AG04450 (cell line): ENCODE measurements at regions not wholly inside any gene's neighbourhood (a gene's known extent, or its start where the extent isn't known, plus 50 kb on each side); places are given as distances from the start of the nearest gene placed in this dataset.

Experiments used
- CTCF ChIA-PET: fragments of 300-600, 350-600 bp; formaldehyde crosslinking; extraction: SDS; loops from one replicate; lab custom pipeline; 2022; ENCODE audit warnings: antibody characterized with exemption, inconsistent platforms; lab: Charles Lee
- POLR2A ChIA-PET: fragments of 350-600 bp; formaldehyde crosslinking; extraction: SDS; loops from one replicate; lab custom pipeline; 2021; ENCODE audit warnings: antibody characterized with exemption, inconsistent platforms; lab: Yijun Ruan, JAX
- DNase-seq: peaks from one replicate; pipeline ENCODE4 v3.0.0-alpha.2; 2011; ENCODE audit warnings: low read depth, low spot score
- H3K27ac ChIP-seq: one replicate; pipeline ENCODE4 v1.5.1; 2012; ENCODE audit warnings: low read depth, low read length, control low read depth
- H3K27me3 ChIP-seq: one replicate; pipeline ENCODE4 v1.6.0; 2012; ENCODE audit warnings: low read length; ENCODE audit not compliant: control insufficient read depth, insufficient read depth
- H3K4me3 ChIP-seq: 2 replicates; pipeline ENCODE4 v1.5.1; 2011; ENCODE audit warnings: mild to moderate bottlenecking, low read depth, low read length, control low read depth
- H3K9me3 ChIP-seq: 2 replicates; pipeline ENCODE4 v1.5.1; 2012; ENCODE audit warnings: low read length; ENCODE audit not compliant: control insufficient read depth, insufficient read depth
- TF ChIP-seq, protein P1 (sequence below): IDR thresholded peaks from 2 replicates; pipeline ENCODE4 v1.5.1; 2011; ENCODE audit warnings: low read depth, low read length, control low read depth, inconsistent platforms

DNA sequence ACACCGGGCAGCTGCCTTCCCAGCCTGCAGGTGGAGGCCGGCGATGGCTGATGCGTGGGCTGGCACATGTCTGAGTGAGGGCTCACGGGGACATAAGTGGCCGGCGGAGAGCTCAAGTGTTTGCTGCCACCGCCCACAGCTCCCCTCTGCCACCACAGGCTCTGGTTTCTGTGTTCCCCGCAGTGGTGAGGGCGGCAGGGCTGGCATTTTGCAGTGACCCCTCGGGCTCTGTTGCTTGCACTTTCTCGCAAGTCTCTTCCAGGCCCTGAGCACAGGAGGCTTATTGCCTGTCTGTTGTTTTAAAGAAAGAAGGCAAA lies 271.0 kb upstream of the RTL1 start:
- no peak overlapping the region for H3K27ac ChIP-seq
- ChIA-PET POLR2A (no interaction called here), CTCF (no interaction called here)
- peaks cover 13% of the 10 kb centered on the region for H3K9me3 ChIP-seq
- peaks cover 12% of the 10 kb centered on the region for H3K27me3 ChIP-seq
- TF ChIP-seq, protein P1, sequence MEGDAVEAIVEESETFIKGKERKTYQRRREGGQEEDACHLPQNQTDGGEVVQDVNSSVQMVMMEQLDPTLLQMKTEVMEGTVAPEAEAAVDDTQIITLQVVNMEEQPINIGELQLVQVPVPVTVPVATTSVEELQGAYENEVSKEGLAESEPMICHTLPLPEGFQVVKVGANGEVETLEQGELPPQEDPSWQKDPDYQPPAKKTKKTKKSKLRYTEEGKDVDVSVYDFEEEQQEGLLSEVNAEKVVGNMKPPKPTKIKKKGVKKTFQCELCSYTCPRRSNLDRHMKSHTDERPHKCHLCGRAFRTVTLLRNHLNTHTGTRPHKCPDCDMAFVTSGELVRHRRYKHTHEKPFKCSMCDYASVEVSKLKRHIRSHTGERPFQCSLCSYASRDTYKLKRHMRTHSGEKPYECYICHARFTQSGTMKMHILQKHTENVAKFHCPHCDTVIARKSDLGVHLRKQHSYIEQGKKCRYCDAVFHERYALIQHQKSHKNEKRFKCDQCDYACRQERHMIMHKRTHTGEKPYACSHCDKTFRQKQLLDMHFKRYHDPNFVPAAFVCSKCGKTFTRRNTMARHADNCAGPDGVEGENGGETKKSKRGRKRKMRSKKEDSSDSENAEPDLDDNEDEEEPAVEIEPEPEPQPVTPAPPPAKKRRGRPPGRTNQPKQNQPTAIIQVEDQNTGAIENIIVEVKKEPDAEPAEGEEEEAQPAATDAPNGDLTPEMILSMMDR, result no peak
- H3K4me3 ChIP-seq, result no peak overlapping the region
- DNase-seq, result no peak

DNA sequence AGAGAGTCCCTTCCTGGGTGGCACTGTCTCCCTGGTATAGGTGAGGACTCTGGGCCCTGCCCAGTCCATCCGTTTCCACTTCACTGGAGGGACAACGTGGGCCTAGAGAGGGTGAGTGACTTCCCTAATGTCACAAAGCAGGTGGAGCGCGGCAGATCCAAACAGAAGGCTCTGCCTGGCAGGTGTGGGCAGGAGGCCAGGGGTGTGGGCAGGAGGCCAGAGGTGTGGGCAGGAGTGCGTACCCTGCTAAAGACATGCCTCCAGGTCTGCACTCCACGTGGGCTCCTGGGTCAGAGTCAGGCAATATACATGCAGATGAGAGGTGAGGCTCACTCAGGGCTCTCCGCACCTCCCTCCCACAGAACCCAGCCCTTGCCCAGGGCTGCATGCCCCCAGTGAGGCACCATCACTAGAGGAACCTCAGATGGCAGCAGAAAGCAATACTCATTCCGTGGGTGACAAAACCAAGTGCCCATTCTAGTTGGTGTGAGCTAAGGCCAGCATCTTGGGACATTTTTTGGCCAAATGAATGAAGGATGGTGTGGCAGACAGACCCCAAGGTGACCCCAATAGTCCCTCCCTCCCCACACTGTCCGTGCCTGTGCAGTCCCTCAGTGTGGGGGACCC lies 271.6 kb upstream of the RTL1 start:
- Histone ChIP-seq H3K9me3 (peaks cover 19% of the 10 kb centered on the region), H3K4me3 (no peak overlapping the region), H3K27me3 (peaks cover 11% of the 10 kb centered on the region), H3K27ac (no peak overlapping the region)
- TF ChIP-seq, protein P1, result no peak
- POLR2A ChIA-PET, result no interaction called here
- CTCF ChIA-PET, result no interaction called here
- DNase-seq, result no peak

DNA sequence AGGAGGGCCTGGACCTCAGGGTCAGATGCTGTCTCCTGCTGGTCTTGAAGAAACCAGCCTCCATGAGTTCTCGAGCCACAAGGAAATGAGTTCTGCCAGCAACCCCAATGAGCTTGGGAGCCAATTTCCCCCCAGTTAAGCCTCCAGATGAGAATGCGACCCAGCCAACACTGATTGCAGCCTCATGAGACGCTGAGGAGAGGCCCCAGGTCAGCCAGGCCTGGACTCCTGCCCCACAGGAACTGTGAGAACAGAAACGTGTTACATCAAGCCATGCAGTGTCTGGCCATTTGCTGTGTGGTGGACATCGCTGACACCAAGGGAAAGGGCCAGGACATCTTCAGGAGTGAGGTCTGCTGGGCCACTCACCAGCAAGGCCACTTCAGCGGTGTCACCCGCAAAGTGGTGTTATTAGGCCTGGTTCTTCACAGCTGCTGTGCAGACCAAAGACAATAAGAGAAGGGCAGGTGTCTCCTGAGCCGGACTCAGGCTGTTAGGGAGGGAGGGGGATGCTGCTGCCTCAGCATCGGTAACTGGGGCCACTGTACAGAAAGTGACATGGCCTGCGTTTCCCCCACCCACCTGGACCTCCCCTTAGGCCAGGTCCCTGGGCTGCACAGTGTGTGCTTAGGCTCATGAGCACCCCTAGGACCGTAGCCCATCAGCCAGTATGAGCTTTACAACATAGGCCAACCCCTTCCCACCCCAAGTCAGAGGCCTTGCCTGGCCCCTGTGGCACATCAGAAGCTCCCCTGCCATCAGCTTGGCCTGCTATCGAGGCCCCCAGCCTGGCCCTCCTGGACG lies 272.4 kb upstream of the RTL1 start:
- H3K27ac ChIP-seq, result no peak overlapping the region
- no peak for DNase-seq
- POLR2A ChIA-PET, result no interaction called here
- CTCF ChIA-PET, result no interaction called here
- H3K9me3 ChIP-seq, result peaks cover 27% of the 10 kb centered on the region
- TF ChIP-seq, protein P1, result no peak
- no peak overlapping the region for H3K4me3 ChIP-seq
- H3K27me3 ChIP-seq, result peaks cover 5% of the 10 kb centered on the region

DNA sequence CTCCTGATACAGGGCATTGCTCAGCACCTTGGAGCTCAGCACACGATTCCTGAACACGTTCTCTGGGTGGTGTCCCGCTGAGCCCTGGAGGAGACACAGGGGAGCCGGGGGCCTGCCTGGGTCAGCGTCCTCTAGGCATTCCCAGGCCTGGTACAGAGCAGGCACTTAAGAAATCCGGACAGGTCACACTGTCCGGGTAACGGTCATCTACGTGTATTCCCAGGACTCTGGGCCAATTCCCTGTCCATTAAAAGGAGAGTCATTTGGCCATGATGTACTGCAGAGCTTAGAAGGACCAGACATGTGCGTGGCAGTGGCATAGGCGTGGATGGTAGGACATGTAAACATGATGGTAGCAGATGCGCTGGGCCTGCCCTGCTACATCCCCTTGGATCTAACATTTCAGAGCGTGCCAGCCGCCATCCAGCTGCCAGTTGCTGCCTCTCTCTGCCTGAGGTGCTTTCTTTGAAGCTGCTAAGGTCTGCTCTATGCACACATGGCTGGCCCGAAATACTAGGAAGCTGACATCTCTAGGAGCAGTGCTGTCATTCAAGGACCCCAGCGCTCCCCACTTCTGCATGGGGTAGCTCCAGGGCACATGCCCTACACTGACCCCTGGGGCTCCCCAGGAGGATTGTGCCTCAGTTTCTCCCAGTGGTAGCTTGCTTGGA lies 273.1 kb upstream of the RTL1 start:
- CTCF ChIA-PET, result no interaction called here
- H3K4me3 ChIP-seq, result no peak overlapping the region
- H3K27ac ChIP-seq, result no peak overlapping the region
- POLR2A ChIA-PET, result no interaction called here
- no peak for DNase-seq
- H3K9me3 ChIP-seq, result peaks cover 27% of the 10 kb centered on the region
- peaks cover 5% of the 10 kb centered on the region for H3K27me3 ChIP-seq
- TF ChIP-seq, protein P1, result no peak
